ENCODE measurements at regions not wholly inside any gene's neighbourhood (a gene's known extent, or its start where the extent isn't known, plus 50 kb on each side); places are given as distances from the start of the nearest gene placed in this dataset.

- Histone ChIP-seq H2BK12ac (ENCODE audit: low read depth, low read length) (no peak overlapping the region), H3K4me2 (ENCODE audit: insufficient read depth in 1 of 2, low read depth in 2 of 2, low read length in 2 of 2) (no peak overlapping the region), H3K4me1 (replicated peaks in 1 of 4; ENCODE audit: control insufficient read depth in 3 of 4, insufficient read depth in 4 of 4, low read length in 3 of 4) (no peaks in the 10 kb centered on the region), H3K79me2 (ENCODE audit: control insufficient read depth in 1 of 2, insufficient read depth in 2 of 2, low read length in 2 of 2) (no peaks in the 10 kb centered on the region), H3K27ac (ENCODE audit: low read depth, low read length) (no peak overlapping the region), H3K9ac (replicated peaks in 1 of 4; ENCODE audit: extremely low read depth in 1 of 4, low read depth in 3 of 4, low read length in 3 of 4) (no peak overlapping the region), H2BK120ac (replicated peaks; ENCODE audit: low read depth, low read length) (no peak overlapping the region), H4K8ac (ENCODE audit: extremely low read depth, insufficient read depth, low read length) (no peak overlapping the region), H3K9me3 (ENCODE audit: insufficient read depth in 2 of 2, low read depth in 1 of 2, low read length in 1 of 2) (peaks cover 4% of the 10 kb centered on the region in 2 experiments; a peak in 3 of 4 replicates), H3K4me3 (ENCODE audit: extremely low read depth in 1 of 4, insufficient read depth in 2 of 4, low read depth in 3 of 4, low read length in 4 of 4) (no peak overlapping the region), H3K36me3 (ENCODE audit: control insufficient read depth in 2 of 4, insufficient read depth in 4 of 4, low read length in 3 of 4) (no peaks in the 10 kb centered on the region), H3K23me2 (ENCODE audit: low read depth, low read length) (no peaks in the 10 kb centered on the region), H2AFZ (ENCODE audit: low read length) (no peak overlapping the region), H3K79me1 (ENCODE audit: low read depth, low read length) (no peaks in the 10 kb centered on the region), H3K27me3 (replicated peaks in 1 of 4; ENCODE audit: control insufficient read depth in 3 of 4, extremely low read depth in 1 of 4, insufficient read depth in 3 of 4, low read length in 3 of 4) (peaks cover 0 to 1% (median 0%) of the 10 kb centered on the region in 4 experiments; a peak in 1 of 7 replicates), H2BK15ac (ENCODE audit: low read length) (no peak overlapping the region), H3K56ac (replicated peaks; ENCODE audit: insufficient read length, low read depth, low read length) (no peak overlapping the region), H3K23ac (ENCODE audit: insufficient read length) (no peak overlapping the region), H3K18ac (ENCODE audit: extremely low read depth, low read length) (no peak overlapping the region), H2BK20ac (ENCODE audit: low read length) (no peak overlapping the region), H4K91ac (replicated peaks; ENCODE audit: insufficient read length, low read length) (no peak overlapping the region), H2AK5ac (ENCODE audit: low read depth, low read length) (no peak overlapping the region), H3K4ac (replicated peaks; ENCODE audit: insufficient read length, low read depth, low read length) (no peak overlapping the region), H4K5ac (ENCODE audit: insufficient read length, low read depth, low read length) (no peak overlapping the region), H3K14ac (ENCODE audit: insufficient read length) (no peak overlapping the region), H4K20me1 (replicated peaks in 1 of 2; ENCODE audit: control insufficient read depth in 1 of 2, insufficient read depth in 2 of 2, low read length in 2 of 2) (no peaks in the 10 kb centered on the region), H2BK5ac (ENCODE audit: low read depth, low read length) (no peak overlapping the region)
- WGBS, 2 experiments (ENCODE audit: extremely low coverage in 1 of 2, insufficient coverage in 1 of 2, insufficient read length in 1 of 2, insufficient replicate concordance in 2 of 2, low coverage in 1 of 2, low lambda C conversion rate in 2 of 2, missing lambda C conversion rate in 1 of 2) = 89% methylated on average over 13 of the region's 13 CpGs; no CpG with 5 or more reads in 1 of the 2 experiments
- no peak for TF ChIP-seq EZH2 (IDR thresholded peaks at IDR 0.05; ENCODE audit: low read depth, low read length, severe bottlenecking)
- no peak for TF ChIP-seq NANOG (IDR thresholded peaks at IDR 0.05; ENCODE audit: insufficient read depth, low read depth, low read length, poor library complexity, severe bottlenecking)
- no peak for TF ChIP-seq SP4 (IDR thresholded peaks at IDR 0.05; ENCODE audit: low read length)
- TF ChIP-seq KDM4A (IDR thresholded peaks at IDR 0.05; ENCODE audit: low read depth, low read length, severe bottlenecking) = no peak
- ChIA-PET POLR2A (ENCODE audit: partially characterized antibody) (interaction anchor here (0.6 kb wide), 1 partner anchor 105 kb away, joined by 5 read pairs; no protein-coding TSS in a partner anchor), CTCF (ENCODE audit: partially characterized antibody) (interaction anchor here (0.6 to 2.0 kb wide), 6 partner anchors 14 to 420 kb away, joined by 3 to 4 read pairs (median 3); no protein-coding TSS in a partner anchor)
- DNase-seq (ENCODE audit: low read depth in 1 of 2, low spot score in 2 of 2) (peak in 1 of 2 experiments; percentile 31), FAIRE-seq (no peak)
These were observed 76.4 kb upstream of the HELT start for GRCh38 chr4:184941671-184942418.

Data from H1 (cell line).